GM21737 (cell line): ENCODE measurements at regions not wholly inside any gene's neighbourhood (a gene's known extent, or its start where the extent isn't known, plus 50 kb on each side); places are given as distances from the start of the nearest gene placed in this dataset.

Experiments used
- ATAC-seq: cut with Tn5 transposase; IDR thresholded peaks from one replicate; pipeline ENCODE4 v1.9.1; 2021; ENCODE audit warnings: mild to moderate bottlenecking, moderate library complexity; ENCODE audit not compliant: unreplicated experiment

DNA sequence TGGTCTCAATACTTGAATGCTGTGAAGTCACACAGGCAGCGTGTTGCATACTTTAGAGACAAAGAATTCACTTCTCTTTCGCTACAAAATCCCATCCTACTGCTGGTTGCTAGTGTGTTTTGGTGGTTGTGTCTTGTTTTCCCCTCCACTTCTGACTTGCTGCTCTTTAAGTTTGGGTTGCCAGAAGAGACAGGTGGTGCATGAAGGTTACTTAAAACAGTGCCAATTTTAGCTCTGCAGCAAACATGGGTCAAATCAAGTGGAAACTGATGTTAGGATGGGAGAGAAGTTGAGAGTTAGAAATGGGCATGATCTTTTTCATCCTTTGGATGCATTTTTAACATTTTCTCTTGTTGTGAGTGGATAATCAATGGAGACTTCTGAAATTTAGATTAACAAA lies 136.2 kb upstream of the KCNH7 start:
- no peak for ATAC-seq

DNA sequence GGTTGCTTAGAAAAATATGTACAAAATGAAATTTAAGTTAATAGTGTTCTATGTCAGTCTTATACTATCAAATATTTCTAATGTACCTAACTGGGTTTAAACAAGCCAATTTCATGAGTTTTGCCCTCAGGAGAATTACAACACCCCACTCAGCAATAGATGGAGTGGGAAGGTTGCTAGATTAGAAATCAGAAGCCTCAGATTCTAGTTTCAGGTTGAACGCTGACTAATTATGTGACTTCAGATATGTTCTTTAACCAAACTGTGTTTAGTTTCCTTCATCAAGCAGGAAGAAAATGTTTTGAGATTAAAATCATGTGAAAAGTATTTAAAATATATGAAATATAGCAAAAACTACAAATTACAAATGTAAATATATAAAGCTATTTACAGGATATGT lies 133.8 kb upstream of the KCNH7 start:
- no peak for ATAC-seq

DNA sequence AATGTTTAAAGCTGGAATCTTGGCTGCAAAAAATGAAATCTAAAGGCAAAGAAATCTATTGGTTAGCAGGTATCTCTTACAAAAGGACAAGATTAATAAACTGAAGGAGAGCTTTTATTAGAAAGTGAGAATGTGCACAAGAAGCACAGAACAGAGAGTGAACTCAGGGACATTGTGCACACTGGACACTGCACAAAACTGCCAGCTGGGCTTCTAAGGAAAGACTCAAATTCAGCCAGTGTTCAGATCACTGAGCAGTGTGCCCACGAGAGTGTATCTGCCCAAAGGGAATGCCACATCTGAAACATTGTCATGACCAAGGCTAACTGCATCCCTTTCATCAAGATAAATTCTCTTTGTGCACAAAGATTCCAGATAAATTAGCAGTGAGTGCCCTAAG lies 129.7 kb upstream of the KCNH7 start:
- ATAC-seq: no peak

DNA sequence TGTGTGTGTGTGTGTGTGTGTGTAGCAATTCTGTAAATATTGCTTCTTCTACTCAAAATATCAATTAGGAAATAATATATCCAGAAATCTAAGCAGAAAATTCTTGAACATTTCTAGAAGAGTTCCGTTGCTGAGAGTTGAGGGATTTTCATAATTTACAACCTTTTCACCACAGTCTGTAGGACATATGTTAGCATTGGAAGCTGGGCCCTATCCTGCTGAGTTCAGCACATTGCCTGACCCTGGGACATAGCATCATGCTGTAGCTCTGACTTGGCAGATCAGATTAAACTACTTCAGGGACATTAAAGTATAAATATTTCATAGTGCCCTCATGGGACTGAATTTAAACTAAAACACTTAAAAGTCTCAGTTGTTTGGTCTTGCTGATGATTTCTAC lies 129.2 kb upstream of the KCNH7 start:
- ATAC-seq: no peak

DNA sequence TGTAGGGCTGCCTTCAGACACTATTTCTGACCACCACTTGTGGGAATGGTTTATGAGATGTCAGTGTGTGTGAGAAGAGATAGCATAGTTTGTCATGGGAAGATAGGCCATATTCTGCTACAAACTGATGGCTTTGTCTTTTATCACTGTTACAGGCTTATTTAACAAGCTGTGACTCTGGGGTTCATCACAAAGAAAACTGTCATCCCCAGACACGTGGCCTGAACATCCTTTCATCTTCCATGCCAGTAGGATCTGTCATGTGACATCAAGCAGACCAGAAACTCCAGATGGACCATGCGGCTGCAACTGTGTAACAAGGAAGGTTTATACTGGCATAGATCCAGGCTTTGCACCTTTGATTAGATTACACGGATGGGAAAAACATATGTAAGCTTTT lies 128.6 kb upstream of the KCNH7 start:
- no peak for ATAC-seq

DNA sequence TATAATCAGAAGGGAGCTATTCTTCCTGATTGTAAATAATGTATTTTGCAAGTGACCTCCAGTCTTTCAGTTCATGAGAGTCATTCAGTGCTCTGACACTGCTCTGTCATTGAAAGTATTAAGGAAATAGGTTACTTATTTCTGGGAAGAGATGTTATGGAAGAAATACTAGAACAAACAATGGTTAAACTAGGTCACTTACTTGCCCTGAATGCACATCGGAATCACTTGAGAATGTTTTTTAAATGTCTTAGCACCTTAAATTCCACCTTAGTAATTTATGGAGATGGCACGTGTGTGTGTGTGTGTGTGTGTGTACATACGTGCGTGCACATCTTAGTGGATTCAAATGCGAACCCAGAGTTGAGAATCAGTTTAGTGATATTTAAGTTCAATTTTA lies 126.6 kb upstream of the KCNH7 start:
- no peak for ATAC-seq

DNA sequence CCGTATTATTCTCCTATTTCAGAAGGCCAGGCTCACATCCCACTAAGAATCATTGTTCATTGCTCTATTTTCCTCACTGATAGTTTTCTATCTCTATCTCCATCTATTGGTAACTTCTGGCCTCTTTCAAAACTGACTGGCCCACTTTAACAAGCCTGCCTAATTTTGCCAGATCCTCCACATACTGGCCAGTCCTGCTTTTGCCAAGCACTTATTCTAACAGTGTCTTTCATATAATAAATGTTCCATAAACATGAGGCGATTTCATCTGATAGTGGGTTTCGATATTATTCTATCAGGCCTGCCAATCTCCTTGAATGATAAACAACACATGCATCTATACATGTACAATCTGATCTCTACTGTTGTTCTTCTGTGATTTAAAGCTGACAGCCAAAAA lies 125.9 kb upstream of the KCNH7 start:
- ATAC-seq: no peak

DNA sequence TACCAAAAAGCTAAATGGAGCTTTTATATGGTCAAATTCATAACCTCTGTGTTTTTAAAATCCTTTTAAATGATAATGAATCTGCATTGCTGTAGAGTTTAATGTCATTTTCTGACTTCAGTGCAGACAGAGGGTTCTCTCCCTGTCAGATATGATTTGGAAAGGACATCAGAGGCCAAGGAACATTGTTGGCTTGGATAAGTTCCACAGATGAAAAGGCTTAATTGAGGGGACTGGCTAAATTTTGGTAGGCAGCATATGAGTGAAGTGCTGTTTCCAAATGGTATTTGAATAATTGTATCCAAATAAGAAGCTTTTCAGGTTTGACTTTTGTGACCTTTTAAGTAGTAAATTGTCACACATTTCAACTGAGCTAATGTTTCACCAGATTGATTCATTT lies 124.6 kb upstream of the KCNH7 start:
- ATAC-seq: no peak

DNA sequence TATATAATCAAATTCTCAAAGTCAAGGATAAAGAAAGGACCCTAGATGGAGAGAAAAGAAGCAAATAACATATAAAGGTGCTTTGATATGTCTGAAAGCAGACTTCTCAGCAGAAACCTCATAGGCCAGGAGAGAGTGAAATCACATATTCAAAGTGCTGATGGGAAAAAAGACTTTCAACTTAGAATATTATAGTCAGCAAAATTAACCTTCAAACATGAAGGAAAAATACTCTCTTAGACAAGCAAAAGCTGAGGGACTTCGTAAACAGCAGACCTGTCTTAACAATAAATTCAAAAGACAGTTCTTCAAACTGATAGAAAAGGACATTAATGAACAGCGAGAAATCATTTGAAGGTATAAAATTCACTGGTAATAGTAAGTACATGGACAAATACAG lies 107.2 kb upstream of the KCNH7 start:
- no peak for ATAC-seq

DNA sequence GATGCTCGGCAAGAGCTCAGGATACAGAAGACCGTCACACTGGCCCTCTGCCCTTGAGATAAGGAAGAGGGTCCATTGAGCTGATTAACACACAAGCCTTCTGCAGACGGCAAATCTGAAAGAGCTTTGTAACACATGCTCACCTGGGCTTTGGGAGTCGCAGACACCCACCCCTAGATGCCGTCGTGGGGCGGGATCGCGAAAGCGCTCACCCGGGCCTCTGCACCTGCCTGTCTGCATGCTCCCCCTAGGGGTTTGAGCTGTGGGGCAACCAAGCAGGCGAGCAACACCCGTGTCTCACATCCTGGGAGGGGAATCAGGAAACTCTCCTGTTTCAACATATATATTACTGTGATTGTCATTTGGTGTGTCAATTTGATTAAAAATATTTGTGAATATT lies 99.8 kb upstream of the KCNH7 start:
- ATAC-seq: no peak

DNA sequence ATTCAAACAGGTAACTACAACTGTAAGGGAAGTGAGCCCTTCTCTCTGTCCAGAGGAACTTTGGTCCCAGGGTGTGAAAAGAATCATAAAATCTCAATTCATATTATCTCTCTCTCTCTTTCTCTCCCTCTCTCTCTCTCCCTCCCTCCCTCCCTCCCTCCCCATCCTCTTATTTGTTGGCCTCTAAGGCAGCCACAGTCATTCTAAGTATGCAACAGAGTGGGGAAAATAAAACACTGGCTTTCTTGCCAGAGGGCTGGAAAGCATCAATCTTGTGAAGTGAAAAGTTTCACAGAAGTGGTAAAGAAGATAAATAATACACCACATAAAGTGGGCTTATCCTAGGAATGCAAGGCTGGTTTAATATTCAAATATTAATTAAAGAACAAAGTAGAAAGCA lies 95.6 kb upstream of the KCNH7 start:
- no peak for ATAC-seq

DNA sequence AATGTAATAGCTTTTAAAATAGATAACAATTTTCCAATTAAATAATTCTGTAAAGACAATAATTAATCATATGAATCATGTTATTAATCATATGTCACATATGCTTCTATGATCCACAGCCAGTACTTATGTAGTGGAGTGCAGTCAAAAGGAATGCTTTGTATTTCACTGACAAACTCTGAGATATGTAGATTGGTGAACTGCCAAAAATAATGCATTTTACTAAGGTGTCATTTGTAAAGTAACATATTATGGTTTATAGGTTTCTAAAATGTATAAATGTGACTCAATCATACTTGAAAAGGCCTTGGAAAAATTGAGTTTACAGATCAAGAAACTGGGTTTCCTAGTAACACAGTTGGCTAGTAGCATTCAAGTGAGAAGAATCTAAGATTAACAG lies 93.8 kb upstream of the KCNH7 start:
- ATAC-seq: no peak

DNA sequence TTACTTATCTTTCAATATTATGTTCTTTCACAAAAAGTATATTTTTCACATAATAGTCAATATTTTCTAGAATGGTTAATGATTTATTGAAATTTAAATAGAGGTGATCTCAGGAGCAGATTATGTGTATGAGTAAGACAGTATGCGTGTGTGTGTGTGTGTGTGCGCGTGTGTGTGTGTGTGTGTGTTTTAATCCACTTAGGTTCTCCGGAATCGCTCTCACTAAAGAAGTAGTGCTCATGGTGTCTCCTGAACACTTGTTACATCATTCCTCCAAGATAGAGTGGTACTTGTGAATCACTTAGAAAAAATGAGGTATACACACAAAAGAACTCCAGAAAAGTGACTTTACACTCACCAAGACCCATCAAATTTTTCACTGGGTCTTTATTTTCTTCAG lies 91.0 kb upstream of the KCNH7 start:
- no peak for ATAC-seq

DNA sequence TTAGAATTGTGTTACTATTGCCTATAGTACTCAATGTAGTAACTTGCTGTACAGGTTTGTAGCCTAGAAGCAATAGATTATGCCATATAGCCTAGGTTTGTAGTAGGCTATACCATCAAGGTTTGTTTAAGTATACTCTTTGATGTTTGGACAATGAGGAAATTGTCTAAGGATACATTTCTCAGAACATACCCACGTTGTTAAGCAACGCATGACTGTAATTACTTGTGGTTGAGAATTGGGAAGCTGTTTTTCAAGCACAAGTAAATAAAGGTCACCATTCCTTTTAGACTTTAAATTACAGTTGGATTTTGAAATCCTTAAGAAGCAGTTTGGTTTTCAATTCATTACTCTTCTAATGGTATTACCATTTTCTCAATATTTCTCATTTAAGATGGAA lies 89.8 kb upstream of the KCNH7 start:
- no peak for ATAC-seq

DNA sequence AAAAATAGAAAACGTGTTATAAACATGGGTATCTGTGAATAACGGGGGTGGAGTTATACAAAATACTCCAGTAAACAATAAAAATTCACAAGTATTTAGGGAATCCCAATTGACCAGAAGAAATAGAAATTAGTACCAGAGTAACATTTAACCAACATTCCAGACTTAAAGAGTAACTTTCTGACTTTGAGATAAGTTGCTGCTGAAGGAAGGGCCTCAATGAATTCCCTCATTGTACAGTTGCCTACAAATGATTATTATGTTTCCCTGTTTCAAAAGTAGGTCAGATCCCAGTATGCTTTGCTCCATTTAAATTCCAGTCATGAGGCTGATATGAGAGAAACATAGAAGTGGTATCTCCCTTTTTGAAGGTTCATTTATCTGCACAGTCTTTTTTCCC lies 88.3 kb upstream of the KCNH7 start:
- ATAC-seq: no peak

DNA sequence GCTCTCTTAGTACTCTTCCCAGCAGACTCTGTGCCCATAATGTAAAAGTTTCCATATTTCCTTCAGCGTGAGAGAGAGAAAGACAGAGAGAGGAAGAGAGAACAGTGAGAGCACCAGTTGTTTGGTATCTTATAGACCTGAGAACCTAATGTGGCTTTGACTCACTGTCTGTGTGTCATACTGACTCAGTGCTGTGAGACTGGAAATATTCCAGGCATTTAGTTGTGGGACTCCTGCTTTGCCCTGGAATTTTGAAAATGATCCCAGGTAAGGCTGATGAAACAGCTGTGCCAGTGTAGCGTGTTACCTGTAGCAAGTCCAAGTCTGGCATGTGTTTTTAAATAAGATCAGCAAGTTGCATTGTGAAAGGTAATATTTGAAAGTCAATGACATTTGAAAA lies 87.9 kb upstream of the KCNH7 start:
- ATAC-seq: no peak

DNA sequence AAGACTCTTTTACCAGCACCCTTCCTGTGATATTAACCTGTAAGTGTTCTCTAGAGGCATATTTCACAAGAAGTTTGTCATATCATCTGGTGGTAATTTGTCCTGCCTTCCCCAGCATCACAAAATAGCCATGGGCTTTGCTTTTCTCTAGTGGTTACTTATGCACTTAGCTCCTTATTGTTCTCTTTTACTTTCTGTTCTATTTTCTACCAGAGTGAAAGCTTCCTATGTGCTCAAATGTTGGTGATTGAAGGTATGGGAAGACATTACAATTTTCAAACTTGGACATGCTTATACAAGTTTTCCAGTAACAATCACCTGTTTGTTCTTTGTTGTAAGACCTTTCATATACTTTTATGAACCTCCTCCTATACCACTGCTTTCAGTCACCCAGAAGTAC lies 87.0 kb upstream of the KCNH7 start:
- no peak for ATAC-seq

DNA sequence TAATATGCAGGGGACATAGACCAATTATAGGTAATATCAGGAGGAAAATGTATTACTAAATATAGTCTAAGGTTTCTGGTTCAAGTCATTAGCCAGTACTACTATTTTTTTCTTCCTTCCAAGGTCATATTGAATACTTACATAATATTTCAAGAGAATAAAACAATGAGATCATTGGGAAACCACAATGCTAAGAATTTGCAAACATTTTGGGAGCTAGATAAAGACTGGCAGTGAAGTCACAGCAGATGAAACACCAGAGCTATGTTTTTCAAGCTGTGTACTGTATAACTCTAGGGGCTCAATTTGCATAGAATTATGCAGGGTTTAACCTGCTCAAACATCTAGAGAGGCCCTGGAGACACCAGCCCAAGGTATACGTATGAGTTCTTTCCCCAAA lies 80.5 kb upstream of the KCNH7 start:
- ATAC-seq: no peak

DNA sequence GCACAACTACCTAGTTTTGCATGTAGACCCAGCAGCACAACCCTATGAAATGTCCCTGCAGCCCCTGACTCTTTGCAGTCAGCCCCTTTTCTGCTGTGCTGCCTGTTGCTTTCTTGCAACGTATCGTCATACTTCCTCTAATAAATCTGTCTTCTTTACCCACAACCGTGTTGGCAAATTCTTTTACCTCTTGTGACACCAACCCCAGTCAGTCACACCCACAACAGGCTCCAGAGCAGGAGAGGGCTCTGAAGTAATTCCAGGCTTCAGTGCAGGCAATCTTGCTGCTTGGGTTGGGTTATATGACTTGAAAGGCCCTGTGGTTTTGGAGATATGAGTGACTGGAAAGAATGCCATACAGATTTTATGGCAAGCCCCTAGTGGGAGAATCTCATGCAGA lies 79.1 kb upstream of the KCNH7 start:
- no peak for ATAC-seq

DNA sequence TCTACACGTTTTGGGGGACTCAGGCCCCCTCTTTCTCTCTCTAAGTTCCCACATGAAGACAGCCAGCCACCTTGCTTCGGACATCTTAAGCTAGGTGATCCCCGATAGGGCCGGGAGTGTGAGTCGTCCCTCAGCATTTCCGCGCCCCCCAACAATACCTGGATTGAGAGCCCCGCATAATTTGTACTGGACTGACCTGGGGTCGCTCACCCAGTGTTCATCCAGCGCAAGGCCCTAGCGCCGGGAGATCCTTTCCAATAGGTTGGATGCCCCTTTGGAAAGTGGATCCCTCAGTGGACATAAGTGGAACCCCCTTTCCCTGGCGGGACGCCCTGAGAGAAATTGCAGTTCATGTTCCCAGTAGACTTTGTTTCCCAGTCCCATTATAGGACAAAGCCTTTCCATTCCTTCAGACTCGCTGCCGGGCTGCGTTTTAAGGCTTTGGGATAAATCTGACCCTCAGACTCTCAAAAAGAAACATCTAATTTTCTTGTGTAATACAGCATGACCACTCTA lies 77.8 kb upstream of the KCNH7 start:
- no peak for ATAC-seq

DNA sequence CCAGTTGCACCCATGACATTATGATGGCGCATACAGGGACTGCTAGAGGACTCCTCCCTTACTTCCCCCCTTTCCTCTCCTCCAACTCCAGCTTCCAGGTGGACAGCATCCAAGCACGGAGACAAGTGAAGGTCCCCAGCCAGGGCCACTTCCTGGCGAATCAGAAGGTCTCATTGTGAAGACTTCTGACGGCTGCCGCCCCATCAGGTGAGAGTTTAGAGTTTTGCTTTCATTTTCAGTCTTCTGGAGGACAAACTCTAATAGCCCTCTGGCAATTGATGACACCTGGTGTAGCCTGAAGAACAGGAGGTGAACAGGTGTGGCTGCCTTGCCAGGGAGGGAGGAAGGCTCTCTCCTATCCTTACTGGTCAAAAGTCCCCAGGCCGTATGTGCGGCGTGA lies 77.3 kb upstream of the KCNH7 start:
- no peak for ATAC-seq

DNA sequence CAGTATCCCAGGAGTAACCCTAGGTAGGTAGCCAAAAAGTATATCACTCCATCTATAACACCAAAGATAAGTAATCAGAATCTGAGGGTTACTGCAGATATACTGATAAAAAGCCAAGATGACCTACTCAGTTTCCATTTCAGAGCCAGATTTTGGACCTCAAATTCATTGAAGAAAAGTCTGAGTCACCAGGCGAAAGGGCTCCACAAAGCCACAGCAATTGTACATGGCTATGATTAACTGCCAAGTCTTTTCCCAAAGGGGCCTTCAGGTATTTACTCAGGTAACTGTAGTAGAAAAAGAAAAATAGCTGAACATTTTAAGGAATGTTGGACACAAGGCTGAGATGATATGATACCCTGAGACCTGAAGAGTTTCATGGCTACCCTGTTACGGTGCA lies 75.6 kb upstream of the KCNH7 start:
- ATAC-seq: no peak

DNA sequence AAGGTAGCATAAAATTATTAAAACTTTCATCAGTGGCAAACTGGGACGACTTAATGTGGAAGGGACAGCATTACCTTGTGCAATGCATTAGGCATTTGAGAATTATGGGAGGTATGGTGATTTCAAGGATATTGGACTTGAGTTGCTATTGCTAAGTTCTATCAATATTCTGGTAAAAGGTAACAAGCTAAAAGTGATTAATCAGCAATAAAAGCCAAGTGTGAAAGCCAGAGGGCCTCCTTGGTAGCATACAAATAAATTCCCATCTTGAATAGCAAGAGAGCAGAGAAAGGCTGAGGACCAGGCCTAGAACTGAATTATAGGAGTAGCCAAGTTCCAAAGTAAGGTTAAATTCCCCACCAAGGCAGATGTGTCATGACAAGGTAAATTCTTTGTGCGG lies 74.2 kb upstream of the KCNH7 start:
- no peak for ATAC-seq

DNA sequence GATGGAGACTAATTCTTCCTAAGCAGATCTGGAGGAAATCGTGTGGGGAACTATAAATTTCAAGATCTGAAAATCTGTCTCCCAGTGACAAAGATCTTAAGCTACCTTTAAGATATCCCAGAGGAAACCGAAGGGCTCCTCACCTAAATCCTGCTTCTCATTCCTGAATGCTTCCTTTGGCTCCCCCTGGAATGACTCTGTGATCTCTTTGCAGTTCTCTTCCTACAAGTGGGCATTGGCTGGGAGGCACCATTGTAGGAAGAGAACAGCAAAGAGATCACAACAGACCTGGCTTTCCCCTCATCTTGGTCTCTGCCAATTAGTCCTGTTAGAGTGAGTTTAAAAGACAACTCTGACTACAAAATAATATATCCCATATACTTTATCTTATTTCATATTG lies 70.0 kb upstream of the KCNH7 start:
- no peak for ATAC-seq
